ENCODE measurements at regions not wholly inside any gene's neighbourhood (a gene's known extent, or its start where the extent isn't known, plus 50 kb on each side); places are given as distances from the start of the nearest gene placed in this dataset.
A peak's percentile ranks its signal among the peaks of the same experiment; 100 is the strongest.

DNA sequence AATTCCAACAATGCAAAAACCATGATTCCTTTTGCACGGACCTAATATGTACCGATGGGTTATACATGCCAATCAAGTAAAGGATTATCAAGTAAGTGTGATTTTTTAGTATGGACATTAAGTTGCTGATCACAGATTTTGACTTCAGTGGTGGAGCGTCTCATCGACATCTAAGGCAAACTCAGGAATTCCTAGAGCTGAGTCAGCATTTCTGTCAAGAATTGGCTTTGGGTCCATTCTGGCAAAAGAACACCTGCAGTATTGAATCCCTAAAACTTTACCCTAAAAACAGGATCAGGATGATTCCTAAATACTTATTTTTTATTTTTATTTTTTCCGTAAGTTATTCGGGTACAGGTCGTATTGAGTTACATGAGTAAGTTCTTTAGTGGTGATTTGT is 83.6 kb downstream of the HPGD start:
- no peak for DNase-seq (ENCODE audit: extremely low read depth, low read depth, low spot score)

DNA sequence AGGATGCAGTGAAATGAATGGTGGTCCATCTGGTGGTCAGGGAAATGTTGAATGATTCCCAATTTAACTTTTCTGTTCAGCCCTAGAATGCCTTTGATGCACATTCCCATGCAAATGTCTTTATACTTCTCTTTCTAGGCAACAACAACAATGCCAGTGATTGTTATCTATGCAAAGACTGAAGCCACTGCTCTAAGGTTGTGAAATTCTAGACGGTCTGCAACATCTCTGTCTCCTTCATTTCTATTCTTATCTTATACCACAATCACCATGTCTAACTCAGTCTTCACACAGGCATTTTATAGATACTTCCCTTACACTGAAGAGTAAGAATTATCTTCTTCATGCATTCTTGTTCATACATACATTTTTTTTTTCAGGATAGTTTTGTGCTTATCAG is 84.5 kb downstream of the HPGD start:
- no peak for DNase-seq (ENCODE audit: extremely low read depth, low read depth, low spot score)

DNA sequence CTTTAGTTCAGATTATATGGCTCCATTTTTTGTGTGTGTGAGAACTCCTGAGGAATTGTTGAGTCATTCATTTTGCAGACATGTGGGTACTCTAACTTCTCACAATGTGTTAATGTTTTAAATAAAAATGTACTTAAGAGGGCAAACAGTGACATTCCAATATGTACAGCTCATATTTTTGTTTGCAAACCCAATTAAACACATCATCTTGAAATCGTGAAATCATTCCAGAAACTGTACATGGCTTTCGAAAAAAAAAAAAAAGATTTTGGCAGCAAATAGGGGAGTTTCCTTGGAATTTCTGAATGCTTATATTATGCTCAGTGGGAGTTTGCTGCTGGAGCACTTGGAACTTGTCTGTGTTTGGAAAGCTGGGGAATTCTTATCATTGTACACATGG is 85.0 kb downstream of the HPGD start:
- DNase-seq (ENCODE audit: extremely low read depth, low read depth, low spot score): peak; percentile 20

DNA sequence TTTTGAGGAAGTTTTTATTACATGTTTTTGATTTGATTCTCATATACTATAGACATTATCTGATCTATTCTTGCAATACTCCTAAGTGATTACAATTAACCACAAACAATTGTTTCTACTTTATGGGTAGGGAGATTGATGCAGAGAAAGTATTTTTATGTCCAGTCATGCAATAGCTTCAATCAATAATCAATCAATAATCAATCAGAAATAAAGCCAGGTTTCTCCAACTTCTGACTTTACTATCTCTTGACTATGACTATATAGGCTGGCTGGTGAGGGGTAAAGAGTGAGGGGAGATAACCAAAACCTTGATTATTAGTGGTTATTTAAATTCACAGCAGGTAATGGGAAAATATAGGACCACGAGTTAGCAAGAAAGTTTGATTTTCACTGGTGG is 85.9 kb downstream of the HPGD start:
- no peak for DNase-seq (ENCODE audit: extremely low read depth, low read depth, low spot score)

DNA sequence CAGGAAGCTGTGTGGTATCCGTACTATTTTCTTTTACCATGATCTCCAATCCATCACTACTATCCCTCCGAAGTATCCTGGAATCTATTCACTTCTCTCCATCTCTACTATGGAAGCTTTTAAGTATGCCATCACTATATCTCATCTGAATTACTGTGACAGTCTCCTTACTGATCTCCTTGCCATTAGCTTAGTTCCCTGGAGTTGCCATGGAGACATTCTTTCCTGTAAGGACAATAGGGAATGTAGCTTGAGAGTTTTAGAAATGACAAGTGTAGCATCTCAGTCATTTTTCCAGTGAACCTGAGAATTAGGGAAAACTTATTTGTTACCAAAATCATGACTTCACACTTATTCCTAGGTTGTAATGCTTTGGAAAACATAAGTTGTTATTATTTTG is 86.3 kb downstream of the HPGD start:
- no peak for DNase-seq (ENCODE audit: extremely low read depth, low read depth, low spot score)

DNA sequence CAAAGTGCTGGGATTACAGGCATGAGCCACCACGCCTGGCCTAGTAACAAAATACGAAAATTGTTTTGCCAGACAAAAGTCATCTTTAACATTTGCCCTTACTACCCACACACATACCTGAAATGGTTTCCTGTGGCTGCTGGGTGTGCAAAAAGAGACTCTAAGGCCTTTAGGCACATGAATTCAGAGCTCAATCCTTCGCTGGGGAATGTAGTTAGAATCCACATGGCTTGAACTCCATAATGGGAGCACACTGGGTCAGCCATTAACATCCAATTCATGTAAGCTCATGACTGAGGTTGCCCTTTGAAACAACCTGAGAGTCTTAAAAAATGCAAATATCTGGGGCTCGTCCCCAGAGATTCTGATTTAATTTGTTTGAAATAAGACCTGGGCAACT is 87.8 kb downstream of the HPGD start:
- no peak for DNase-seq (ENCODE audit: extremely low read depth, low read depth, low spot score)

DNA sequence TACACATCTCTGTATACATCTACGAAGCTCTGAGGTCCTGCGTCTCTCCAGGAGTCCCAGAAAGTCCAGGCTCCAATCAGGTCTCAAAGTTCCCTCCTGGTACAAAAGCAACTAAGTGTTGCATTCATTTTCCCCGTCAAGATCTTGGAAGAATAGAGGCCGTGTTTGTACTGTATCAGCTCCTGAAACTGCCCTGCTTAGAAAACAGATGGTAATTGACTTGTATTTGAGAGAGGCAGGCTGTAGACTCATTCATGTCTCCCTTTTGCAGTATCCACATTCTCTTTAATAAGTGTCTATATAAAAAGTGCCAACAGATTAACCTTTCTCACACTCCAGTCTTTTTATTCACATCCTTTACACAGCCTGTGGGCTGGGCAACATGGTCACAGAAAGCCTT is 91.7 kb downstream of the HPGD start:
- DNase-seq (ENCODE audit: extremely low read depth, low read depth, low spot score): no peak

DNA sequence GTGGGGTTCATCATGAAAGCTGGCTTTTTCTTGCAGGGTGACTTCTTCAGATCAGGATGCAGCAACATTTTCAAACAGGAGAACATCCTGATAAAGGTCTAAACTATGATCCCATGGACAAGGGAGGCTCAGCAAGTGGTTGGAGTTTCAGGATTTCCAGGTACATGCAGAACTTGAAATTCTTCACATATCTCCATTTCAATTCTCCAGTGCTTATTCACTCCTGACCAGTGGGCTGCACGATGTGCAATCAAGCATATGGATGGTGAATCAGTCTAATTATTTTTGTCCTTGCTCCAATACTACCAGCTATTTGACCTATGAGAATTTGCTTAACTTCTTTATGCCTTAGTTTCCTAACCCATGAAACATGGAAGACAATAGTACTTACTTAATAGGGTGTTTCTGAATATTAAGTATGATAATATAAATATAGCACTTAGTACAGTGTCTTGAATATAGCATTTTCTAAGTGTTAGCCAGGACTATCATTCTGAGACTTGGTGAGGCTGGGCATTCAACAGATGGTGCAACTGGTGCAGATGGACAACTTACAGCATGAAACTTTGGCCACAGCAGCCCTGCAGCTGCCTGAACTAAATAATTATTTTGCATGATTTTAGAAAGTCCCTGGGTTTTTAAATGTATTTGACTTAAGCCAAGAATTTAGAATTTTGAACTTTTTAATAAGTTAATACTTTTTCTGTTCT is 92.4 kb downstream of the HPGD start:
- no peak for DNase-seq (ENCODE audit: extremely low read depth, low read depth, low spot score)

DNA sequence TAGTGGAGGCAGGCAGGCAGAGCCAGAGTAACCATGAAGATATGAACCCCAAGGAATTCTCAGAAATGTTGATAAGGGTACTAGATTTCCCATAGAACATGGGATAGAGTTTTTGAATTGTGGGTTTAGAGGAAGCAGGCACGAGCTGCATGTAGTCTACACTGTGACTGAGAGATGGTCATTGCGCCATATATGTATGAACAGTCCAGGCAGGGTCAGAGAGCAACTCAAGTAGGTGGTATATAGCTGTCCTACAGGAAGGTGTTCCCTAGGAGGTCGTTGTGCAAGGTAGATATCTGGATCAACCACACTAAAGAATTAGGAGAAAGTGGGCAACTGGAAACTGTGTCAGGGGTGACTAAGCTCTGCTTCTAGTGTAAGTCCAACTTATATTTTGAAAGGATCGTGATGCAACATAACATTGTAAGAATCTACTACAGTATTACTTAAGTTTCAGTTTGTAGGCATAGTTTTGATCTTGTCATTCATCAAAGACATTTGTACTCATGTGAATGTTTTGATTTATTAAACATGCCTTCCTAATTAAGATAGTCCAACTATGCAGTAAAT is 94.6 kb downstream of the HPGD start:
- DNase-seq (ENCODE audit: extremely low read depth, low read depth, low spot score): no peak

DNA sequence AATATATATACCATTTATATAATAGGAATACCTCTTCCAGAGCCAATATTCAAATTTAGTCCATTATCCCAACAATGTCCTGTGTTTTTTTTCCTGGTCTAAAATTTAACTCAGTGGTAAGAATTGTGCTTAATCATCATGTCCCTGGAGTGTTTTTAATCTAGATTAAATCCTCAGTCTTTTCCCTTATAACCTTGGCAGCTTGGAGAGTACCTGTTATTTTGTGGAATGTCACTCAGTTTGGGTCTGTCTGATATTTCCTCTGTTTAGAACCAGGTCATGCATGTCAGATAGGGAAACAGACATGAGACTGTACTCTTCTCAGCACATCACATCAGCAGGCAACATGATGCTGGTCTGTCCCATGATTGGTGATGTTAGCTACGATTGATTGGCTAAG is 96.6 kb downstream of the HPGD start:
- no peak for DNase-seq (ENCODE audit: extremely low read depth, low read depth, low spot score)

DNA sequence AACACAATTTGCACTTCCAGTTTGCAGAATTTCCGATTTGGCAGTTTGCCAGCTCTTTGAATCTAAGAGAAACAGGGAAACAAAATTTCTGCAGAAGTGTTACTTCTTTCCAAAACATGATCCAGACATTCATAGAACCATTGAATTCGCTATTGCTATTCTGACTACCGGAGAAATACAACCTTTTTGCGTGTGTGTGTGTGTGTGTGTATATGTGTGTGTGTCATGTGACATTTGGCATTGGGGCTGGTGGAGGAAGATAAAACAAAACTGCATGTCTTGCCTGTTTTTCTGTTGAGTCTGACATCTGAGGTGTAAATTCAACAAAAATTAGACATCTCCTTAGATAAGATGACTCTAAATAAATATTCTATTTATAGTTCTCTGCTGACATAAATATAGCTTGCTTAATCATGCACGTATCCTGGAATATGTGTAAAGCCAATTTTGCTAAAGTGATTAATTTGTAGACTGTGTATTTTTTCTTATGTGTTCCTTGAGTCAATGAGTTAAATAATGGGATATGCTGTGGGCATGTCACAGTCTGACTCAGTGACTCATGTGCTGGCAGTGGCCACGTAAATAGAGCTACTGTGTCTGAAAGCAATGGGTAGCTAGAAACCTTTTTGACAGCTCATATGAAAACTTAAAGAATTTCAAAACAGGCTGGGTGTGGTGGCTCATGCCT is 98.9 kb downstream of the HPGD start:
- DNase-seq (ENCODE audit: extremely low read depth, low read depth, low spot score): peak; percentile 47

DNA sequence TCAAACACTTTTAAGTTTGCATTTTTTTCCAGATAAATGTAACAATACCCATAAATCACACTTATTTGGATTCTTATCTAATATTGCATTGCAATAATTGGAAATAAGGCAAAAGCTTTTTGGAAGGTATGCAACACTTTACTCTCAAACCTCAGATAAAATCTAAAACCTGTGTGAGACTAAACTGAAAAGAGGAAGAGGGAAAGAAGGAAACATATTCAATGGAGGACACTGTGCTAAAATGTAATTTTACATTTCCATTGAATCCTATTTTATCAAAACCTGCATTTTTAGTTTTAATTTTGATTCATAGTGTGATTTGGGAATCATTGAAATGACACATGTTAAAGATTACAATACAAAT is 99.4 kb downstream of the HPGD start:
- DNase-seq (ENCODE audit: extremely low read depth, low read depth, low spot score): no peak

DNA sequence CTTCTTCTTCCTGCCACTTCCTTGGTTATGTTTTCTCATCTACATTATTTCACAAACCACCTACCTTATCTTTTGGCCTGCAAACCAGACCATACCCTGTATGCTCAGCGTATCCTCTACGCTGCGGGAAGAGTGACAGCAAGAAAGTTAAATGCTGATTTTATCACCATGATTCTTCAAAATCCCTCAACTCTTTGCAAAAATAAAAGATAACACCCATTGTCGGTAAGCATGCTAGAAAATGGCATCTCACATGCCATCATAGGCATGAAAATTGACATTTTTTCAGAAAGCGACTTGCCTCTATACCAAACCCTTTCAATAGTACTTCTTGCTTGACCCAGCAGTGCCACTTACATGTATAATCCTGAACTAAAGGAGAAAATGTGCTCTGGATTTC is 102.0 kb downstream of the HPGD start:
- no peak for DNase-seq (ENCODE audit: extremely low read depth, low read depth, low spot score)

DNA sequence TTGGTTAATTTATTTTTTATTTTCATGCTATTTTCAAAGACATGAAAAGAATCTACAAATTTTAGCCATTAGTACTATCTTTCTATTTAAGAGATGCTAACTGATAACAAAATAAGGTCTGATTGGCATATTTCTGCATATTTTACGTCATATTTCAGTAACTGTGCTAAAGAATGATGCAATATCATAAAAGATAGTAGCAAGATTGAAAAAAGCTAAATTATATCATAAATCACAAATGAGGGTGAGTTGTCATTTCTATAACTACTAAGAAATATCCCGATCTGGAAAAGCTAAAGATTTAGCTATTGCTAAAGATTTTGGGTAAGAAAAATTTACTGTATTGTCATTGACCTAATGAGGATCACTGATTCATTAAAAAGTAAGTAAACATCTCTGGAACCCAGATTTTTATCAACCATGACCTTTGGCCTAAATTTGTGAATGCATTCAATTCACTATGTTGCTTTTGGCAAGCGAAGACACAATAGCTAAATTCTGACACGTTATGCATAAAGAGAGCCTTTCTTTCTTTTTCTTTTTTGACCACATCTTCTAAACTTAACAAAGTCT is 103.6 kb downstream of the HPGD start:
- no peak for DNase-seq (ENCODE audit: extremely low read depth, low read depth, low spot score)

DNA sequence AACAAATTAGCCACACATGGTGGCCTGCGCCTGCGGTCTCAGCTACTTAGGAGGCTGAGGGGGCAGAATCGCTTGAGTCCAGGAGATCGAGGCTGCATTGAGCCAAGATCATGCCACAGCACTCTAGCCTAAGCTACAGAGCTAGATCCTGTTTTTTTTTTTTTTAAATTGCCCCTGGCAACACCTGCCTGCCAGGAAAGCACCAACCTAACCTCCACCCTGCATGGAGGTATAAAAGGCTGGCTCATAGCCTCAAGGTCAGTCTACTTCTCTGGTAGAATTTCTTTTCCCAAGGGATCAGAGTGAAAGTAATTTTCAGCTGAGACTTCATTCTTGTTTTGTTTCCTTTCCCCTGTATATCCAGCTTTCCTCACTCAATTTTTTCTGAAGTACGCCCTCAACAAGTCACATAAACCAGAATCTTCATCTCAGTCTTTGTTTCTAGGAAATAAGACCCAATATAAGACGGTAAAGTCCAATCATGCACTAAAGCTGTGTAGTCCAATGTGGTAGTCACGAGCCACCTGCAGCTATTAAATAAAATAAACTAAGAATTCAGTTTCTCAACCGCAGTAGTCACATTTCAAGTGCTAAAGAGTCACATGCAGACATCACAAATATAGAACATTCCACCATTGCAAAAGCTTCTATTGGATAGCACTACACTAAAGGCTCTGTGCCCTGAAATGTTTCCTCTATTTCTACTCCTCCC is 113.3 kb downstream of the HPGD start:
- DNase-seq (ENCODE audit: extremely low read depth, low read depth, low spot score): no peak

DNA sequence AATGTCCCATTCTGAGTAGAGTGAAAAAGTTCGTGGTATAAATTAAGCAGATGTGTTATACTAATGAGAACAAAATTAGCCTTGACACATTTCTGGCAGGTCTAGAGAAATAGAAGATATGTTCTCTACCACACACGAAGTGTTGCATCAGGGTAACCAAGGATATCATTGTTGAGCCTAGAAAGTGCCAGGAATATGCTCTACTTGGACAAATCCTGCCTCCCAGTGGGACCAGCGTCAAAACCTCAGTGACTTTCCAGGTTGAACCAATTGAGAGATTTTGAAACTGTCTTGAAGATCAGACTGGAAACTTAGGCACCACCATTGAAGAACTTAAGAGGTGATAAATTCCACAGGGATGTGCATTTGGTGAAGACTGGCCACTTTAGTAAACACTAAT is 115.9 kb downstream of the HPGD start:
- DNase-seq (ENCODE audit: extremely low read depth, low read depth, low spot score): no peak

DNA sequence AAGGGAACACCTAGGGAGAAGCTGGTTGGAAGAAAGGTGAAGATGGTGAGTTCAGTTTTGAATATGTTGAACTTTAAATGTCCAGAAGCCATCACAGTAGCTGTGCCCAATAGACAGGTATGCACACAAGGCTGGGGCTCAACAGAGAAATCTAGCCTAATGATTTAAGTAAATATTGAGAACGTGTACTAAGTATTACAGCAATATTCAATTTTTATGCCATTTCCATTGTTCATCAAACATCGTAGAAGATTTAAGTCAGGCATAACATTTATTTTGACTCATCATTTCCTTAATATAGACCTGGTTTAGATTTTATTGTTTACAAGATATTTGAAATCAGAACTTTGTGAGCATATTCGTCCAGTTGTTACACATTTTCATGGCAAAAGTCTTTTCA is 116.4 kb downstream of the HPGD start:
- no peak for DNase-seq (ENCODE audit: extremely low read depth, low read depth, low spot score)

DNA sequence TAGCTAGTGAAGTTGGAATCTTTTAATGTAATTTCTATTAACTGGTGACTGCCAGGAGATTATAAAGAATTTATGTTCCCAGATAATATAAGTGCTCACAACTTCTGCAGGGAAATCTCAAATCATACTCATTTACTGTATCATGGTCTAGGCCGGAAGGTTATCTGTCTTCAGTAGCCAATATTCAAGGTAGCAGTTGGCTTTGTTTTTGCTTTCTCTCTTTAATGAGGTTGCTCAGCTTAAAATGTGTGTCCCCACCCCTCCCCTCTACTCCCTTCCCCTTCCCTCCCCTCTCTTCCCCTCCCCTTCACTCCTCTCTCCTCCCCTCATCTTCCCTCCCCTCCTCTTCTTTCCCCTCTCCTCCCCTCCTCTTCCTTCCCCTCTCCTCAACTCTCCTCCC is 117.6 kb downstream of the HPGD start:
- DNase-seq (ENCODE audit: extremely low read depth, low read depth, low spot score): no peak

DNA sequence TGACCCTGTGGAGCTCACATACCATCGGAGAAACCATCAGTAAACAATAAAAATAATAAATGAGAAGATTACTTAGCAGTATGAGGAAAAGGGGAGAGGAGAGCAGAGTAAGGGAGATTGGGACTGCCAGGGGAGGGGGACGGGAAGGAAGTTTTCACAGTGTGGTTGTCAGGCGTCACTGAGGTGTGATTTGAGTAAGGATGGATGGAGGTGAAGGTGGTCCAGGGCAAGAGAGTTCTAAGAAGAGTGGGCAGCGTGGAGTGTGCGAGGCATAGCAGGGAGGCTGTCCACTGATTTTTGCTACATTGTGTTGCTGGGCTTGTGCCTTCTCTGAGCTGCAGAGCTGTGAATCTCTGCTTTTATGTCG is 119.1 kb downstream of the HPGD start:
- DNase-seq (ENCODE audit: extremely low read depth, low read depth, low spot score): no peak

DNA sequence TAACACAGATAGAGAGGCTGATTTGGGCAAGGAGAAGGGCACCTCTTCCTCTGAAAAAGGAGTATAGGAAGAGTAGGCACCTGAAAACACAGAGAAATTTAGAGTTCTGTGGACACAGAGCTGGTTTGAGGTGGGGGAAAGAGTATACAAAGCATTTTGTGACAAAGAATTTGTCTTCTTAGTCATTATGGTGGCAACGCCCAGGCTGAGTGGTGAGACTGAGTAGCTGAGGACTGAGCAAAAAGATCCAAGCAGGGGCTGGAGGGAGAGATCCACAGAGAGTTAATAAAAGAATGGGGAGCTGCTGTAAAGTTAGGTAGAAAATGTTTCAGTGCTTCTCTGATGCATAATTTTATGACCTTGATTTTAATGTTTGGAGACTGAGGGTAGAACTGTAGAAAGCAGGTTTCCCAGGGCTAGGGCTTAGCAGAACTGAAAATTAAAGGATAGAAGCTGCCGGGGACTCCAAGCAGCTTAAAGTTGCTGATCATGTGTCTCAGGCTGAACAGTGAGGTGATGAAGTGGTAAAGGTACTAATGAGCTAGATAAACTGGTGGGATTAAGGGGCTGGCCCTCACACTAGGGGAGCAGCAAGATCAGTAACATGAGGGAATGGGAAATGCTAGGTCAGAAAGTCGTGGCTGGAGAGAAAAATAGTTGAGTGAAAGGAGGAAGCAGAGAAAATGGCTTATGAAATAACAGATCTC is 118.9 kb downstream of the CEP44 start:
- no peak for DNase-seq (ENCODE audit: extremely low read depth, low read depth, low spot score)

Measured in glomerular endothelial cell (primary cell).